GM12891 (cell line): ENCODE measurements at regions not wholly inside any gene's neighbourhood (a gene's known extent, or its start where the extent isn't known, plus 50 kb on each side); places are given as distances from the start of the nearest gene placed in this dataset.

ENCODE experiments used
- POLR2A ChIP-seq: IDR thresholded peaks from 2 replicates; pipeline ENCODE4 v1.6.1; 2011; ENCODE audit warnings: low read depth, low read length, control low read depth
- POLR2AphosphoS5 ChIP-seq: IDR thresholded peaks from 2 replicates; pipeline ENCODE4 v1.6.1; 2011; ENCODE audit warnings: low read depth, low read length, control low read depth
- POU2F2 ChIP-seq: IDR thresholded peaks from 2 replicates; pipeline ENCODE4 v1.6.1; 2011; ENCODE audit warnings: low read depth, mild to moderate bottlenecking, control low read depth, low read length, moderate library complexity
- TAF1 ChIP-seq: IDR thresholded peaks from 2 replicates; pipeline ENCODE4 v1.6.1; 2011; ENCODE audit warnings: low read depth, low read length, control low read depth

- TF ChIP-seq POLR2A (no peak), POLR2AphosphoS5 (no peak), POU2F2 (no peak), TAF1 (no peak)
These were observed 274.1 kb upstream of the CITED2 start for GRCh38 chr6:139648430-139649000.
